SKM-1 (cell line): ENCODE measurements at regions not wholly inside any gene's neighbourhood (a gene's known extent, or its start where the extent isn't known, plus 50 kb on each side); places are given as distances from the start of the nearest gene placed in this dataset.
"Not testable (repeated sequence)": the region's sequence is repeated elsewhere in the genome, so short reads cannot be mapped to it uniquely, and the experiment has no call there.

ENCODE experiments used
- DNase-seq: peaks from one replicate; lab custom pipeline; 2025; ENCODE audit not compliant: unreplicated experiment; lab: John Stamatoyannopoulos, UW

GRCh38 chr2:123359636-123360035, 665.5 kb upstream of the CNTNAP5 start:
- no peak for DNase-seq

DNA sequence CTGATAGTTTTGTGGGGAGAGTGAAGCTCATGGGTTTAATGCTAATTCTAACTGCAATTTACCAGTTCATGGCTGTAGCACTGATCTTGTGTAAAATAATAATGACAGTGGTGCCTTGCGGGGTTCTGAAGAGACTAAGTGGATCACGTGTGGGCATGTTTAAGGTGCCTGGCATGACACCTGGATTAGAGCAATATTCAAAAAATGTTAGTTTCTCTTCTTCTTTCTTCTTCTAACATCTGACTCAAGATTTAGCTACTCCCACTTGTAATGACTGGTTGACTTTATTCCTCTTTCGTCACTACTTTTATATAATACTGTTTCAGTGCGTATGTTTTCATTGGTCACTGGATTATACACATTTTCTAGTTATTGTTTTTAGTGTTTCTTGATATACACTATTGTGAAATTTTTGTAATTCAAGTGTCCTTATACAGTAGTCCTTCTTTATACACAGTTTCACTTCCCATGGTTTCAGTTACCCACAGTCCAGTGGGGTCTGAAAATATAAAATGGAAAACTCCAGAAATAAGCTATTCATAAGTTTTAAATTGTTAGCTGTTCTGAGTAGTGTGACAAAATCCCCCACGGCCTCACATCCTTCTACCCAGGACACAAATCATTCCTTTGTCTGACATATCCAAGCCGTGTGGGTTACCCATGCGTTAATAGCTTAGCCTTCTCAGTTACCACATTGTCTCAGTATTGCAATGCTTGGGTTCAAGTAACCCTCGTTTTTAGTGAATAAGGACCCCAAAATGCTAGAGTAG, 662.2 kb upstream of the CNTNAP5 start:
- no peak for DNase-seq

DNA sequence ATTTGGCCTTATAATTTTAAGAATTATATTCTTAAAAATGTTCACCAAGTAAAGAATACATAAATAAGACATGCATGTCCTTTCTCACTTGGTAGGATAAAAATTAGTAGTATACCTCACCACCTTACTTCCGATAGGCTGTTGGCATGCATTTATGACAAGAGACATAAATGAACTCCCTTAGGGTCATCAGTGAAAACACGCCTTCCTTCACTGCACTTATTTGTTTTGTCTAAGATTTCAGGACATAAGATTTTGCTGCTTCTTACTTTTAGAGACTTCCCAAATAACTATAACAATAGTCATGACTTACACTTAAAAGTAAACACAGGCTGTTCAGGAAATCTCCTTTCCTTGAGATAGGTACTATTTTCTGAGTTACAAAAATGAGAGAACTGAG, 661.3 kb upstream of the CNTNAP5 start:
- no peak for DNase-seq

DNA sequence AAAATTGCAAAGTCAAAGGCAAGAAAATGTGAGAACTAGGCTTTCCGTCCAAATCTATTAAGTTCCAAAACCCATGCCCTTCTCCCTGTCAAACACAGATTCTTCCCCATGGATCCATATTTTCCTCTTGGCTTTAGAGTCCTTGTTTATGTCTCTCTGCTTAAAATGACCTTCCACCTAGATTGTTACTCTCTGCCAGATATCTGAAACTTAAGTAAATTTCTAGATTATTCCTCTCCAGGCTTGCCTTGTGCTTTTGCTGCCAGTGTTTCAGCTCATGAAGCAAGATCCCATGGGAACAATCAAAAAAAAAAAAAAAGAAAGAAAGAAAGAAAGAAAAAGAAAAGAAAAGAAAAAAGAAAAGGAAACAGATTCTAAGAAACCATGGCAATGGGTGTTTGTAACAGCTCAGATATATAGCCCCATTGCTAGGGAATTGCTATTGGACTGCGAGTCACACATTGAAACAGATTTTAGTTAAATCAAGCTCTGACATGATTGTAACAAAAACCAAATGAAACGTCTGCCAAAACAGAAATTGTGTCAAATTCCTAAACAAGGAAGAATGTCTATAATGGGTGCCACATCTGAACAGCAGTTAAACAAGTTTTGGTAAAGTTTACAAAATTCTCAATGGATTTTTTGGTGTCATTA, 660.7 kb upstream of the CNTNAP5 start:
- DNase-seq: no peak

- no peak for DNase-seq
Measured at GRCh38 chr2:123366239-123366837, 658.7 kb upstream of the CNTNAP5 start.

DNA sequence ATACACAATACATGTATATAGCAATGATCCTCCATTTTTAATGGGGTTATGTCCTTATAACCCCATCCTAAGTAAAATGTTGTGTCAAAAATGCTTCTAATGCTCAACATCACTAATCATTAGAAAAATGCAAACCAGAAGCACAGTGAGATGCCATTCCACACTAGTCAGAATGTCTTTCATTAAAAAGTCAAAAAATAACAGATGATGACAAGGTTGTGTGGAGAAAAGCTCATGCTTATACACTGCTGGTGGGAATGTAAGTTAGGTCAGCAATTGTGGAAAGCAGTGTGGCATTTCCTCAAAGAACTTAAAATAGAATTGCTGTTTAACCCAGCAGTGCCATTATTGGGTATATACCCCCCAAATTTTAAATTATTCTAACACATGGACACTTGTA, 654.9 kb upstream of the CNTNAP5 start:
- DNase-seq: no peak

- DNase-seq: no peak
Measured at GRCh38 chr2:123371535-123371934, 653.6 kb upstream of the CNTNAP5 start.

- no peak for DNase-seq
Measured at GRCh38 chr2:123380370-123380935, 644.6 kb upstream of the CNTNAP5 start.

GRCh38 chr2:123415678-123416077, 609.4 kb upstream of the CNTNAP5 start:
- DNase-seq: no peak

DNA sequence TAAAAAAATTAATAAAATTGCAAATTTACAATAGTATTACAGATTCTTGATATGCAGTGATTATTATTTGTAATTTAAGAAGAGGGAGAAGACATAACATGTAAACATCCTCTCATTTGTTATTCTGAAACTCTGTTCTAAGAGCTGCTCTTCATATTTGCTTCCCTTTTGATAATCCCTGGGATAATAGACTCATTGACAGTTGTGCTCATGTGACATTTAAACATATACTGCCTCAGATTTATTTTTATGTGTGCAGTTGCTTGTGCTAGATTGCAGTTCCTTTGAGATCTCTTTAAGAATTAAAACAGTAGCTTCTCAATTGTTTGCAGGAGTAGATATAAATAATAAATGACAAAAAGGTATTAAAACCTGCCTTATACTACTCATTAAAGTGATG, 605.1 kb upstream of the CNTNAP5 start:
- DNase-seq: no peak

DNA sequence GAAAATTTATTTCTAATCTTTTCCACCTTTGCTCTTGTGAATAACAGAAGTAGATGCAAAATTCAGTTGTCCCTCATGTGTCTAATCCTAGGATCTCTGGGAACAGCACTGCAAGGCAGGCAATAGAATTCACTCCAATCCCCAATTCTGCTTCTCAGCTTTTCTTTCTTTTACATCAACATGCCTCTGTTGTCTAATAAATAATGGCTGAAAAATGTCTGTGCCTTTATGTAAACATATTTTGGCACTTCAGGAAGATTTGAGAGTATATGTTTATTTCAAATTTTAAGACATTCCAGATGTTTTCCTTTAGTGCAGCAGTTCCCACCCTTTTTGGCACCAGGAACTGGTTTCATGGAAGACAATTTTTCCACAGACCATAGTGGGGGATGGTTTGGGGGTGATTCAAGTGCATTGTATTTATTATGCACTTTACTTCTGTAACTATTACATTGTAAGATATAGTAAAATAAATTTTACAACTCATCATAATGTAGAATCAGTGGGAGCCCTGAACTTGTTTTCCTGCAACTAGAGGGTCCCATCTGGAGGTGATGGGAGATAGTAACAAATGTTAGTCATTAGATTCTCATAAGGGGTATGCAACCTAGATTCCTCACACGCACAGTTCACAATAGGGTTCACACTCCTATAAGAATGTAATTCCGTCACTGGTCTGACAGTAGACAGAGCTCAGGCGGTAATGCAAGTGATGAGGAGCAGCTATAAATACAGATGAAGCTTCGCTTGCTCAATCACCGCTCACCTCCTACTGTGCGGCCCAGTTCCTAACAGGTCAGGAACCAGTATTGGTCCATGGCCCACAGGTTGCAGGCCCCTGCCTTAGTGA, 590.3 kb upstream of the CNTNAP5 start:
- DNase-seq: no peak

- no peak for DNase-seq
Measured at GRCh38 chr2:123438251-123438650, 586.8 kb upstream of the CNTNAP5 start.

GRCh38 chr2:123438675-123439074, 586.4 kb upstream of the CNTNAP5 start:
- DNase-seq: no peak

GRCh38 chr2:123448801-123449200, 576.3 kb upstream of the CNTNAP5 start:
- no peak for DNase-seq

- no peak for DNase-seq
Measured at GRCh38 chr2:123451542-123451941, 573.5 kb upstream of the CNTNAP5 start.

GRCh38 chr2:123453046-123453700, 571.9 kb upstream of the CNTNAP5 start:
- DNase-seq: no peak

- DNase-seq: no peak
Measured at GRCh38 chr2:123453772-123454171, 571.3 kb upstream of the CNTNAP5 start.

DNA sequence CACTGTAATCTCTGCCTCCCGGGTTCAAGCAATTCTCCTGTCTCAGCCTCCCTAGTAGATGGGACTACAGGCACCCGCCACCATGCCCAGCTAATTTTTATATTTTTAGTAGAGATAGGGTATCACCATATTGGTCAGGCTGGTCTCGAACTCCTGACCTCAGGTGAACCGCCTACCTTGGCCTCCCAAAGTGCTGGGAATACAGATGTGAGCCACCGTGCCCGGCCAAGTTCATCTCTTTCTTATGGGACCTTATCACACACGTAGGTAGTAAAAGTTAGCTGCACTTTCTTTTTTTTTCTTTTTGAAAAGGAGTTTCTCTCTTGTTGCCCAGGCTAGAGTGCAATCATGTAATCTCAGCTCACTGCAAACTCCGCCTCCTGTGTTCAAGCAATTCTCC, 569.9 kb upstream of the CNTNAP5 start:
- DNase-seq: not testable (repeated sequence)

GRCh38 chr2:123456416-123456815, 568.7 kb upstream of the CNTNAP5 start:
- no peak for DNase-seq

- DNase-seq: no peak
Measured at GRCh38 chr2:123463886-123464285, 561.2 kb upstream of the CNTNAP5 start.

GRCh38 chr2:123468071-123468470, 557.0 kb upstream of the CNTNAP5 start:
- DNase-seq: no peak
